A549 (cell line): ENCODE measurements at regions not wholly inside any gene's neighbourhood (a gene's known extent, or its start where the extent isn't known, plus 50 kb on each side); places are given as distances from the start of the nearest gene placed in this dataset.

Experiments
- ATAC-seq, 2 experiments: fragments of 200-7000 bp in 1 of 2; fragments of >200 bp in 1 of 2; cut with Nextera tagmentation in 1 of 2; cut with Tn5 transposase in 1 of 2; 3 replicates each; pipeline versions ENCODE4 v1.8.0 to v1.9.1; 2018 to 2020; ENCODE audit warnings: mild to moderate bottlenecking in 1 of 2, moderate library complexity in 1 of 2
- CTCF ChIA-PET: fragments of 300-600 bp; sonication (Branson Sonifier 250); formaldehyde crosslinking; extraction: SDS; loops from one replicate; lab custom pipeline; 2021; ENCODE audit warnings: antibody characterized with exemption, inconsistent platforms; lab: Yijun Ruan, JAX
- POLR2A ChIA-PET: fragments of 350-600 bp; formaldehyde crosslinking; extraction: SDS; loops from one replicate; lab custom pipeline; 2021; ENCODE audit warnings: antibody characterized with exemption, inconsistent platforms; lab: Yijun Ruan, JAX
- DNase-seq, 2 experiments: peaks; one replicate each; pipeline versions ENCODE4 v3.0.0 to v3.0.0-alpha.2; 2011 to 2016; ENCODE audit warnings: low read depth in 1 of 2, low spot score in 1 of 2
- FAIRE-seq: peaks from 2 replicates; lab custom pipeline; 2011; peaks lifted over from hg19 to GRCh38; lab: Jason Lieb, UNC
- H3K27ac ChIP-seq, 2 experiments: fragments of >200 bp; sonication (Bioruptor Twin); formaldehyde crosslinking; 3 replicates each; pipeline ENCODE4 v1.5.1; 2016 to 2017
- H3K4me1 ChIP-seq: fragments of >200 bp; sonication (Bioruptor Twin); formaldehyde crosslinking; 3 replicates; pipeline ENCODE4 v1.6.1; 2016
- H3K4me2 ChIP-seq: fragments of >200 bp; sonication (Bioruptor Twin); formaldehyde crosslinking; 3 replicates; pipeline ENCODE4 v1.6.1; 2016
- H3K4me3 ChIP-seq: fragments of >200 bp; sonication (Bioruptor Twin); formaldehyde crosslinking; 3 replicates; pipeline ENCODE4 v1.5.1; 2016
- H3K9me3 ChIP-seq: fragments of >200 bp; sonication (Bioruptor Twin); formaldehyde crosslinking; 3 replicates; pipeline ENCODE4 v1.6.1; 2016
- BHLHE40 ChIP-seq: IDR thresholded peaks from 2 replicates; pipeline ENCODE4 v1.6.1; 2012; ENCODE audit warnings: low read depth, low read length, inconsistent platforms
- CBX2 ChIP-seq: fragments of 200-600 bp; sonication (generic); IDR thresholded peaks from 2 replicates; pipeline ENCODE4 v1.6.1; 2016; ENCODE audit warnings: low read depth, mild to moderate bottlenecking, borderline replicate concordance
- CEBPB ChIP-seq, 2 experiments: fragments of >200 bp in 1 of 2; sonication (Bioruptor Twin) in 1 of 2; formaldehyde crosslinking in 1 of 2; IDR thresholded peaks; 2 replicates each; pipeline ENCODE4 v1.6.1; 2012 to 2016
- CHD2 ChIP-seq: fragments of 150-350 bp; IDR thresholded peaks from 2 replicates; pipeline ENCODE4 v1.6.1; 2014; ENCODE audit warnings: low read length; ENCODE audit not compliant: partially characterized antibody
- CHD4 ChIP-seq: fragments of 200-600 bp; sonication (generic); IDR thresholded peaks from 2 replicates; pipeline ENCODE4 v1.6.1; 2016; ENCODE audit warnings: antibody characterized with exemption, mild to moderate bottlenecking, borderline replicate concordance
- EP300 ChIP-seq, 2 experiments: fragments of >200 bp; sonication (Bioruptor Twin); formaldehyde crosslinking; IDR thresholded peaks; 2 replicates in 1 of 2; 3 replicates in 1 of 2; pipeline ENCODE4 v1.6.1; 2016 to 2017
- ESRRA ChIP-seq: fragments of 150-350 bp; IDR thresholded peaks from 2 replicates; pipeline ENCODE4 v1.6.1; 2014; ENCODE audit warnings: mild to moderate bottlenecking, low read length, borderline replicate concordance
- FOSL2 ChIP-seq, 2 experiments: fragments of 450-650 bp in 1 of 2; fragments of >200 bp in 1 of 2; sonication (Bioruptor Twin) in 1 of 2; formaldehyde crosslinking; IDR thresholded peaks; 2 replicates each; pipeline versions ENCODE4 v1.5.0 to v1.6.1; 2016 to 2020; ENCODE audit warnings: mild to moderate bottlenecking in 1 of 2, moderate library complexity in 1 of 2
- FOXS1 ChIP-seq: fragments of 250-450 bp; sonication (Bioruptor Pico); IDR thresholded peaks from 2 replicates; pipeline ENCODE4 v1.5.0; 2020; ENCODE audit warnings: mild to moderate bottlenecking, moderate library complexity
- HDAC2 ChIP-seq: fragments of 200-600 bp; sonication (generic); IDR thresholded peaks from 2 replicates; pipeline ENCODE4 v1.6.1; 2016
- HES2 ChIP-seq: fragments of >200 bp; sonication (Bioruptor Twin); formaldehyde crosslinking; IDR thresholded peaks from 2 replicates; pipeline ENCODE4 v1.6.1; 2016
- HEYL ChIP-seq: fragments of 250-450 bp; sonication (Bioruptor Pico); IDR thresholded peaks from 2 replicates; pipeline ENCODE4 v1.8.0; 2021; ENCODE audit warnings: mild to moderate bottlenecking, moderate library complexity
- HOXA7 ChIP-seq: fragments of 250-450 bp; sonication (Bioruptor Pico); IDR thresholded peaks from 2 replicates; pipeline ENCODE4 v1.5.0; 2020; ENCODE audit warnings: mild to moderate bottlenecking, moderate library complexity
- HOXB13 ChIP-seq: fragments of 250-450 bp; sonication (Bioruptor Pico); IDR thresholded peaks from 2 replicates; pipeline ENCODE4 v1.5.0; 2020; ENCODE audit warnings: low read depth, mild to moderate bottlenecking, moderate library complexity
- MAFK ChIP-seq: fragments of 450-650 bp; IDR thresholded peaks from 2 replicates; pipeline ENCODE4 v1.6.1; 2014; ENCODE audit not compliant: partially characterized antibody
- MAZ ChIP-seq: fragments of 150-350 bp; IDR thresholded peaks from 2 replicates; pipeline ENCODE4 v1.6.1; 2014; ENCODE audit warnings: antibody characterized with exemption, low read depth, low read length, borderline replicate concordance
- NFE2L2 ChIP-seq: fragments of 150-350 bp; conservative IDR thresholded peaks from 2 replicates; pipeline ENCODE4 v1.6.1; 2014; ENCODE audit warnings: low read length
- NPAS2 ChIP-seq: fragments of 250-450 bp; sonication (Bioruptor Pico); IDR thresholded peaks from 2 replicates; pipeline ENCODE4 v1.8.0; 2022; ENCODE audit warnings: mild to moderate bottlenecking, moderate library complexity, borderline replicate concordance
- RAD21 ChIP-seq, 2 experiments: fragments of >200 bp in 1 of 2; sonication (Bioruptor Twin) in 1 of 2; formaldehyde crosslinking in 1 of 2; IDR thresholded peaks in 1 of 2; conservative IDR thresholded peaks in 1 of 2; 2 replicates in 1 of 2; 3 replicates in 1 of 2; pipeline ENCODE4 v1.6.1; 2012 to 2018; ENCODE audit warnings: inconsistent platforms in 1 of 2
- RCOR1 ChIP-seq: fragments of 150-350 bp; IDR thresholded peaks from 2 replicates; pipeline ENCODE4 v1.6.1; 2014; ENCODE audit warnings: antibody characterized with exemption, low read length, low read depth
- SMC3 ChIP-seq: fragments of >200 bp; sonication (Bioruptor Twin); formaldehyde crosslinking; IDR thresholded peaks from 3 replicates; pipeline ENCODE4 v1.6.1; 2018; ENCODE audit warnings: inconsistent platforms
- TFCP2L1 ChIP-seq: fragments of 250-450 bp; sonication (Bioruptor Pico); IDR thresholded peaks from 2 replicates; pipeline ENCODE4 v1.5.0; 2021; ENCODE audit warnings: mild to moderate bottlenecking
- USF2 ChIP-seq: fragments of 450-650 bp; IDR thresholded peaks from 2 replicates; pipeline ENCODE4 v1.6.1; 2014; ENCODE audit warnings: antibody characterized with exemption
- ZFP36 ChIP-seq: fragments of 450-650 bp; IDR thresholded peaks from 2 replicates; pipeline ENCODE4 v1.6.1; 2014; ENCODE audit warnings: borderline replicate concordance; ENCODE audit not compliant: partially characterized antibody
- ZNF302 ChIP-seq: fragments of 250-450 bp; sonication (Bioruptor Pico); IDR thresholded peaks from 2 replicates; pipeline ENCODE4 v1.9.0; 2021; ENCODE audit warnings: inconsistent platforms, mild to moderate bottlenecking, moderate library complexity
- WGBS: methylation state at CpG from one replicate; pipeline ENCODE4 v1.1.6; 2017; ENCODE audit errors: missing lambda C conversion rate; 5-methylcytosine and 5-hydroxymethylcytosine counted together
- TF ChIP-seq, protein P1 (sequence below): fragments of 200-600 bp; sonication (generic); IDR thresholded peaks from 2 replicates; pipeline ENCODE4 v1.6.1; 2016; ENCODE audit warnings: antibody characterized with exemption, mild to moderate bottlenecking, moderate library complexity
- TF ChIP-seq, protein P2 (sequence below): fragments of 250-450 bp; sonication (Bioruptor Pico); IDR thresholded peaks from 2 replicates; pipeline ENCODE4 v1.5.0; 2021; ENCODE audit warnings: mild to moderate bottlenecking, moderate library complexity, borderline replicate concordance

- Histone ChIP-seq H3K27ac (no peak overlapping the region), H3K4me2 (no peak overlapping the region)
- WGBS, result 92% methylated on average over 4 of the region's 4 CpGs
- TF ChIP-seq, protein P1, sequence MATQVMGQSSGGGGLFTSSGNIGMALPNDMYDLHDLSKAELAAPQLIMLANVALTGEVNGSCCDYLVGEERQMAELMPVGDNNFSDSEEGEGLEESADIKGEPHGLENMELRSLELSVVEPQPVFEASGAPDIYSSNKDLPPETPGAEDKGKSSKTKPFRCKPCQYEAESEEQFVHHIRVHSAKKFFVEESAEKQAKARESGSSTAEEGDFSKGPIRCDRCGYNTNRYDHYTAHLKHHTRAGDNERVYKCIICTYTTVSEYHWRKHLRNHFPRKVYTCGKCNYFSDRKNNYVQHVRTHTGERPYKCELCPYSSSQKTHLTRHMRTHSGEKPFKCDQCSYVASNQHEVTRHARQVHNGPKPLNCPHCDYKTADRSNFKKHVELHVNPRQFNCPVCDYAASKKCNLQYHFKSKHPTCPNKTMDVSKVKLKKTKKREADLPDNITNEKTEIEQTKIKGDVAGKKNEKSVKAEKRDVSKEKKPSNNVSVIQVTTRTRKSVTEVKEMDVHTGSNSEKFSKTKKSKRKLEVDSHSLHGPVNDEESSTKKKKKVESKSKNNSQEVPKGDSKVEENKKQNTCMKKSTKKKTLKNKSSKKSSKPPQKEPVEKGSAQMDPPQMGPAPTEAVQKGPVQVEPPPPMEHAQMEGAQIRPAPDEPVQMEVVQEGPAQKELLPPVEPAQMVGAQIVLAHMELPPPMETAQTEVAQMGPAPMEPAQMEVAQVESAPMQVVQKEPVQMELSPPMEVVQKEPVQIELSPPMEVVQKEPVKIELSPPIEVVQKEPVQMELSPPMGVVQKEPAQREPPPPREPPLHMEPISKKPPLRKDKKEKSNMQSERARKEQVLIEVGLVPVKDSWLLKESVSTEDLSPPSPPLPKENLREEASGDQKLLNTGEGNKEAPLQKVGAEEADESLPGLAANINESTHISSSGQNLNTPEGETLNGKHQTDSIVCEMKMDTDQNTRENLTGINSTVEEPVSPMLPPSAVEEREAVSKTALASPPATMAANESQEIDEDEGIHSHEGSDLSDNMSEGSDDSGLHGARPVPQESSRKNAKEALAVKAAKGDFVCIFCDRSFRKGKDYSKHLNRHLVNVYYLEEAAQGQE, result no peak
- TF ChIP-seq TFCP2L1 (CRISPR knock-in tag) (no peak), FOXS1 (CRISPR knock-in tag) (no peak), CHD2 (no peak), USF2 (no peak), BHLHE40 (no peak), ZFP36 (no peak), CBX2 (no peak), HDAC2 (no peak), ESRRA (no peak), CHD4 (no peak), RAD21 (conservative IDR thresholded peaks at IDR 0.05 in 1 of 2, IDR thresholded peaks at IDR 0.05 in 1 of 2) (no peak), MAZ (no peak), HOXA7 (no peak), EP300 (IDR thresholded peaks at IDR 0.05) (no peak), HOXB13 (CRISPR knock-in tag) (no peak), CEBPB (IDR thresholded peaks at IDR 0.05) (no peak)
- TF ChIP-seq, protein P2, sequence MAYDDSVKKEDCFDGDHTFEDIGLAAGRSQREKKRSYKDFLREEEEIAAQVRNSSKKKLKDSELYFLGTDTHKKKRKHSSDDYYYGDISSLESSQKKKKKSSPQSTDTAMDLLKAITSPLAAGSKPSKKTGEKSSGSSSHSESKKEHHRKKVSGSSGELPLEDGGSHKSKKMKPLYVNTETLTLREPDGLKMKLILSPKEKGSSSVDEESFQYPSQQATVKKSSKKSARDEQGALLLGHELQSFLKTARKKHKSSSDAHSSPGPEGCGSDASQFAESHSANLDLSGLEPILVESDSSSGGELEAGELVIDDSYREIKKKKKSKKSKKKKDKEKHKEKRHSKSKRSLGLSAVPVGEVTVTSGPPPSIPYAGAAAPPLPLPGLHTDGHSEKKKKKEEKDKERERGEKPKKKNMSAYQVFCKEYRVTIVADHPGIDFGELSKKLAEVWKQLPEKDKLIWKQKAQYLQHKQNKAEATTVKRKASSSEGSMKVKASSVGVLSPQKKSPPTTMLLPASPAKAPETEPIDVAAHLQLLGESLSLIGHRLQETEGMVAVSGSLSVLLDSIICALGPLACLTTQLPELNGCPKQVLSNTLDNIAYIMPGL (CRISPR knock-in tag), result no peak
- TF ChIP-seq, all 56 proteins: peak for 0
- no peak overlapping the region for H3K4me3 ChIP-seq
- no peak for DNase-seq
- no peak for FAIRE-seq
- peaks cover 12% of the 10 kb centered on the region for H3K4me1 ChIP-seq
- ChIA-PET POLR2A (no interaction called here), CTCF (interaction anchor here (4.1 kb wide), 1 partner anchor 13 kb away, joined by 18 read pairs; no protein-coding TSS in a partner anchor)
- ATAC-seq, result no peak
- H3K9me3 ChIP-seq, result no peaks in the 10 kb centered on the region
Measured at GRCh38 chr4:4655901-4656300, 114.1 kb upstream of the STX18 start.

DNA sequence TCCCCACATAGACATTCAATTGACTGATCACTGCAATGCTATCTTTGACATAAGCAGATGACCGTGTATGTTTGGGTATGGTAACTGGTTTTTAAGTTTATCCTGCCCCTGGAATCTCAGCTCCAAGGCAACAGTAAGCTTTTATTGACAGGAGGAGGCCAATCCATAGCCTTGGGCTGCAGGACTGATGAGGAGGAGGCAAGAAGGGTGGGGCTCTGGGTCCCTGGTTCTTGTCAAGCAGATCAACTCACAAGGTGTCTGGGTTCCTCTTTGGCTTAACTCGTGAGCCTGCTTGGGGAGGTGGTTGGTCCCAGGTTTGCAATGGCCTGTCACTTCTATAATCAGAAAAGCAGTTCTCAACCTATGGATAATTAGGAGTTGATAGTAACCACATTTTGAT lies 113.2 kb upstream of the STX18 start:
- Histone ChIP-seq H3K27ac (no peak overlapping the region), H3K4me2 (no peak overlapping the region), H3K4me1 (peaks cover 6% of the 10 kb centered on the region), H3K4me3 (no peak overlapping the region)
- no peak for DNase-seq
- ChIA-PET CTCF (interaction anchor here (1.1 kb wide), 1 partner anchor 12 kb away, joined by 3 read pairs; no protein-coding TSS in a partner anchor), POLR2A (no interaction called here)
- FAIRE-seq, result no peak
- WGBS, result 68% methylated on average over 2 of the region's 2 CpGs
- no peak for TF ChIP-seq RCOR1
- no peak for TF ChIP-seq NPAS2 (CRISPR knock-in tag)
- TF ChIP-seq ESRRA, result no peak
- TF ChIP-seq MAZ, result no peak
- TF ChIP-seq RAD21 (conservative IDR thresholded peaks at IDR 0.05 in 1 of 2, IDR thresholded peaks at IDR 0.05 in 1 of 2), result no peak
- TF ChIP-seq NFE2L2, result no peak
- TF ChIP-seq HES2, result no peak
- no peak for TF ChIP-seq HOXA7
- no peak for TF ChIP-seq MAFK
- TF ChIP-seq CHD2, result no peak
- no peak for TF ChIP-seq HEYL
- no peak for TF ChIP-seq SMC3
- no peak for TF ChIP-seq CBX2
- no peak for TF ChIP-seq FOSL2 (IDR thresholded peaks at IDR 0.05)
- TF ChIP-seq FOSL2 (CRISPR knock-in tag; IDR thresholded peaks at IDR 0.05), result no peak
- TF ChIP-seq ZNF302, result no peak
- TF ChIP-seq, all 56 proteins: peak for 0
- no peak for ATAC-seq
- H3K9me3 ChIP-seq, result no peaks in the 10 kb centered on the region
